HL-60 (cell line): ENCODE measurements at regions not wholly inside any gene's neighbourhood (a gene's known extent, or its start where the extent isn't known, plus 50 kb on each side); places are given as distances from the start of the nearest gene placed in this dataset.

ENCODE experiments used
- GABPA ChIP-seq: IDR thresholded peaks from 2 replicates; pipeline ENCODE4 v1.6.1; 2012; ENCODE audit warnings: low read depth
- POLR2AphosphoS5 ChIP-seq: IDR thresholded peaks from 2 replicates; pipeline ENCODE4 v1.6.1; 2012; ENCODE audit warnings: low read depth
- SPI1 ChIP-seq: IDR thresholded peaks from 2 replicates; pipeline ENCODE4 v1.6.1; 2012; ENCODE audit warnings: low read depth, mild to moderate bottlenecking, borderline replicate concordance
- TF ChIP-seq, protein P1 (sequence below): IDR thresholded peaks from one replicate; pipeline ENCODE4 v1.5.1; 2011; ENCODE audit warnings: low read length, control low read depth, inconsistent platforms; ENCODE audit not compliant: insufficient read depth
- TF ChIP-seq, protein P2 (sequence below): IDR thresholded peaks from 2 replicates; pipeline ENCODE4 v1.6.1; 2012; ENCODE audit warnings: low read depth; ENCODE audit not compliant: insufficient replicate concordance

GRCh38 chr6:166784691-166785090, 157.6 kb upstream of the RPS6KA2 start:
- TF ChIP-seq POLR2AphosphoS5 (no peak), GABPA (no peak), SPI1 (no peak)
- TF ChIP-seq, protein P1, sequence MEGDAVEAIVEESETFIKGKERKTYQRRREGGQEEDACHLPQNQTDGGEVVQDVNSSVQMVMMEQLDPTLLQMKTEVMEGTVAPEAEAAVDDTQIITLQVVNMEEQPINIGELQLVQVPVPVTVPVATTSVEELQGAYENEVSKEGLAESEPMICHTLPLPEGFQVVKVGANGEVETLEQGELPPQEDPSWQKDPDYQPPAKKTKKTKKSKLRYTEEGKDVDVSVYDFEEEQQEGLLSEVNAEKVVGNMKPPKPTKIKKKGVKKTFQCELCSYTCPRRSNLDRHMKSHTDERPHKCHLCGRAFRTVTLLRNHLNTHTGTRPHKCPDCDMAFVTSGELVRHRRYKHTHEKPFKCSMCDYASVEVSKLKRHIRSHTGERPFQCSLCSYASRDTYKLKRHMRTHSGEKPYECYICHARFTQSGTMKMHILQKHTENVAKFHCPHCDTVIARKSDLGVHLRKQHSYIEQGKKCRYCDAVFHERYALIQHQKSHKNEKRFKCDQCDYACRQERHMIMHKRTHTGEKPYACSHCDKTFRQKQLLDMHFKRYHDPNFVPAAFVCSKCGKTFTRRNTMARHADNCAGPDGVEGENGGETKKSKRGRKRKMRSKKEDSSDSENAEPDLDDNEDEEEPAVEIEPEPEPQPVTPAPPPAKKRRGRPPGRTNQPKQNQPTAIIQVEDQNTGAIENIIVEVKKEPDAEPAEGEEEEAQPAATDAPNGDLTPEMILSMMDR, result no peak
- TF ChIP-seq, protein P2, sequence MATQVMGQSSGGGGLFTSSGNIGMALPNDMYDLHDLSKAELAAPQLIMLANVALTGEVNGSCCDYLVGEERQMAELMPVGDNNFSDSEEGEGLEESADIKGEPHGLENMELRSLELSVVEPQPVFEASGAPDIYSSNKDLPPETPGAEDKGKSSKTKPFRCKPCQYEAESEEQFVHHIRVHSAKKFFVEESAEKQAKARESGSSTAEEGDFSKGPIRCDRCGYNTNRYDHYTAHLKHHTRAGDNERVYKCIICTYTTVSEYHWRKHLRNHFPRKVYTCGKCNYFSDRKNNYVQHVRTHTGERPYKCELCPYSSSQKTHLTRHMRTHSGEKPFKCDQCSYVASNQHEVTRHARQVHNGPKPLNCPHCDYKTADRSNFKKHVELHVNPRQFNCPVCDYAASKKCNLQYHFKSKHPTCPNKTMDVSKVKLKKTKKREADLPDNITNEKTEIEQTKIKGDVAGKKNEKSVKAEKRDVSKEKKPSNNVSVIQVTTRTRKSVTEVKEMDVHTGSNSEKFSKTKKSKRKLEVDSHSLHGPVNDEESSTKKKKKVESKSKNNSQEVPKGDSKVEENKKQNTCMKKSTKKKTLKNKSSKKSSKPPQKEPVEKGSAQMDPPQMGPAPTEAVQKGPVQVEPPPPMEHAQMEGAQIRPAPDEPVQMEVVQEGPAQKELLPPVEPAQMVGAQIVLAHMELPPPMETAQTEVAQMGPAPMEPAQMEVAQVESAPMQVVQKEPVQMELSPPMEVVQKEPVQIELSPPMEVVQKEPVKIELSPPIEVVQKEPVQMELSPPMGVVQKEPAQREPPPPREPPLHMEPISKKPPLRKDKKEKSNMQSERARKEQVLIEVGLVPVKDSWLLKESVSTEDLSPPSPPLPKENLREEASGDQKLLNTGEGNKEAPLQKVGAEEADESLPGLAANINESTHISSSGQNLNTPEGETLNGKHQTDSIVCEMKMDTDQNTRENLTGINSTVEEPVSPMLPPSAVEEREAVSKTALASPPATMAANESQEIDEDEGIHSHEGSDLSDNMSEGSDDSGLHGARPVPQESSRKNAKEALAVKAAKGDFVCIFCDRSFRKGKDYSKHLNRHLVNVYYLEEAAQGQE, result no peak
